ENCODE measurements at regions not wholly inside any gene's neighbourhood (a gene's known extent, or its start where the extent isn't known, plus 50 kb on each side); places are given as distances from the start of the nearest gene placed in this dataset.

DNA sequence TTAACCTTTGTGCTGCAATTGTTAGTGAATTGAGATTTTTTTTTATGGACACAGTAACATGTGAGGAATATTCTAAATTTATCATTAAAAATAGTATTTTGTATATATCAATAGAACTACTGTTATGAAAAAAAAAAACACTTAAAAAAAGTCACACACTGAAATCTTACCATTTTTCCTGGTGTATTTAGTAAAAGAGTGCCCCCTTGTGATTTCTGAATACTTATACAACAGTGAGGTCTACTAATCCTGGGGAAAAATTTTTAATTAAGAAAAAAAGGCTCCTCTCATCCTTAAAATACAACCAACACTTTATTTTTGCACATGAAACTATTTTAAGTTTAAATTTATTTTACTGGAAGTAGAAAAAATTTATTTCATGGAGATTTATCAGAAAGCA is 56.4 kb upstream of the SPOCK3 start:
- DNase-seq = no peak

DNA sequence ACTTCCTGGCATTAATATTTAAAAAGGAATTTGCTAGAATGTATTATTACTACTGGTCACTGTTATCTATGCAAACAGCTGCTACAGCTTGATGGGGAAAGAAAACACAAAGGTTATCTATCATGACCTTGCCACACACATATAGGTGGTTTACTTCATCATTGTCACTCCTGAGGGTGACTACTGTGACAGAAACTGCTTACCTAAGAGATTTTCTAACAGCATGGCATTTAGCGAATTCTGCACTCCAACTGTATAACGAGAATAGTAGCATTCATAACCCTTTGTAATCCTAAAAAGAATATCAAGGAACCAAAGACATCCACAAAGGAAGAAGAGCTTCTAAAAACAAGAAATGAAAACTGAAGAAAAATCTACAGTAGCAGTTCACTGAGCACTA is 74.6 kb upstream of the SPOCK3 start:
- DNase-seq = no peak

DNA sequence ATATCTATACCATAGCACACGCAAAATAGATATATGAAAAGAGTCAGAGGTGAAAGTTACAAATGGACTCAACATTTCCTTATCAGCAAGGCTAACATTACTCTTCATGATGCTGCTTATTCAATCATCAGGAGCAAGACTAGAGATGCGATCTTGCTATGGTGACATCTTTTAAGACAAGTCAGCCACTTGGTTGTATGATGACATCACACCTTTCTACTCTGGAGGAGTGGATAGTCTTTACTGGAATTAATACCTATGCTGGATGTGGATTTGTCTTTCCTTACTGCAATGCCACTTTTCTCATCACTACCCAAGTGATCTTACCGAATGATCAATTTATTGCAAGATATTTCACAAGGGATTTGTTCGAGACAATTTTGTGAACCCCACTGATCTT is 87.0 kb upstream of the SPOCK3 start:
- DNase-seq = no peak

DNA sequence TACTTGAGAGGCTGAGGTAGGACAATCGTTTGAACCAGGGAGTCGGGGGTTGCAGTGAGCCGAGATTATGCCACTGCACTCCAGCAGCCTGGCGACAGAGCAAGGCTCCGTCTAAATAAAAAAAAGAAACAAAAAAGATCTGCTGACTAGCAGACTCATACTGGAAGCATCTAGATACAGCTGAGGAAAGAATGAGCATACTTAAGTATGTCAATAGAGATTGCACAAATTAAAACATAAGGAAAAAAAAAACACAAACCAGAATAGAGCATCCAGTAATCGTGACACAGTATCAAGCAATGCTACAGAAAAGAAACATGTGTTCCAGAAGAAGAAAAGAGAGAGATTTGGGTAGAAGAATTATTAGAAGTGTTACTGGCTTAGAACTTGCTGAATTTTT is 105.5 kb upstream of the SPOCK3 start:
- DNase-seq = no peak

DNA sequence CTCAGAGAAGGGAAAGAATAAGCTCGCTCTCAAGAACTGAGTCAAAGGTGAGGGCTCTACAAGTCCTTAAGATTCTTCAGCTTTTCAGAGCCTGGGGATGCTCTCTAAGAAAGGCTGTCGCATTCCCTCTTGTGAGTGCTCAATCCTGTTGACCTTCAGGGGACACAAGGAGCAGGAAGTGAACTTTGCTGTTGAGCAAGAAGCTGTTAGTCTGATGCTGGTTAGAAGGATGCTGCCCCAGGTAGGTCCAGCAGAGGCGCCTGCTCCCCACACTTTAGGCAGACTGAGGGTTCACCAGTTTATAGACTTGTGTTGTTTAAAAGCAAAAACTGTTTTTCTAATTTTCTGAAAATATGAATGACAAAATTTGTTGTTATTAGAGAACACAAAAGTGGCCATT is 125.4 kb upstream of the SPOCK3 start:
- DNase-seq = no peak

DNA sequence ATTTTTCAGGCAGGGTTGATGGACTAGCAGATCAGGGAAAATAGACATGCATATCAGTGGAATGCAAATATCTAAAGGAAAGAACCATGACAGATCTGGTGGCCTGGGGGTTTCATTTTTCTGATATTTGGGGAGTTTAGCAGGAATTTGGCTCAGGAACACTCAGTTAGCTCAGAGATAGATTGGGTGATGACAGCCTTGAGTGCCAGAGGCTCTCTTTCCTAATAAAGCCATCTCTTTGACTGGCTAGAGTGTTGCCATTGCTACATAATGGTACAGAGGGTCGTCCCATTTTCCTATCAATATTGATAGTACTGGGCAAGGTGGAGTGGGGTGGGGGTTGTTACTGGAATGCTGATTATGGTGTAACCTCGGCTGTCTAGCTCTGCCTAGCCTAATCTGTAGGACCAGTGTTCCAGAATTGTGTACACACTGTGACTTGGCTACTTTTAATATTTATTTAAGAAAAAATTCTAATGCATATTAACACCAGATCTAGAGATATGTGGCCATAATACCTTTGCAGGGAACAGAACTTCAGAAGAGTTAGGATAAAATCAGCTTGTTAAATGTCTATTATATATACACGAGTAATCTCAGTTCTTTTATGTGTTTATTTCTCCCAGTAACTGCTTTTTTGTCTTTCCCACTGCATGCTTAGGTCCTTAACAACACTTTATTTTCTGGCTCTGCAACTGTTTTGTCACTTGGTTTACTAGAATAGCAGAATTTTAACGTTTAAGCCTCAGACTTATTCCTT is 145.0 kb upstream of the SPOCK3 start:
- DNase-seq = no peak

DNA sequence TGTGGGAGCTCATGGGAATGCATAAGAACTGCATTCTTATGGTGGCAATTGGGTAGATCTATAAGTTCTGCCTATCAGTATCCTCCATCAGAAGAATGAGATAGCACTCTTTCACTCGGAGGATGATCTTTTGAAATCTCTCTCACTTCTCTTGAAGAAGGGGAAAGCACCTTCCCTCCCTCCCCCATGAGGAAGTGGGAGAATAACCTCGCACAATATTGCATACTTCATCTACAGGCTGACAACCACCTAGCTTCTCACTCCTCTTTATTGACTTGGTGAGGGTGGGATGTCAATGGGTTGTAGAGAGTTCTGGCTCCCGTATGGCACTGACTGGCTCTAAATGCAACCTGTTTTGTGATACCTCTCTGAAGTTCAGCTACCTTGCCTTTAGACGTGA is 146.7 kb upstream of the SPOCK3 start:
- DNase-seq = no peak

DNA sequence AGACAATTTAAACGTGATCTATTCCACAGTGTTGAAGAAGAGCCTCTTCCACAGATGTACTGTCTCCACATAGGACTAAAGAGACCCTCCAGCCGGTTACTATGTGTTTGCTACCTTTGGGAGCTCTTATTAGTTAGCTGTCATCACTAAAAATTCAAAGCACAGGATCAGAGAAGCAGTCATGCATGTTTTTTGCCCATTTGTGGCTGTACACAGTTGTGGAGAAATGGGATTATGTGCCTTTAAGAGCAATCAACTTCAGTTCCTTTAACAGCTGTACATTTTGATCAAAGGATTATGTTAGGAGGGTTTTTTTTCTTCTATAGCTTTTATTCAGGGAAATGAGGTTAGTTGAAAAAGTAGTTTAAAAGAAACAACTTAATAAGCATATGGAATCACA is 149.0 kb upstream of the SPOCK3 start:
- no peak for DNase-seq

DNA sequence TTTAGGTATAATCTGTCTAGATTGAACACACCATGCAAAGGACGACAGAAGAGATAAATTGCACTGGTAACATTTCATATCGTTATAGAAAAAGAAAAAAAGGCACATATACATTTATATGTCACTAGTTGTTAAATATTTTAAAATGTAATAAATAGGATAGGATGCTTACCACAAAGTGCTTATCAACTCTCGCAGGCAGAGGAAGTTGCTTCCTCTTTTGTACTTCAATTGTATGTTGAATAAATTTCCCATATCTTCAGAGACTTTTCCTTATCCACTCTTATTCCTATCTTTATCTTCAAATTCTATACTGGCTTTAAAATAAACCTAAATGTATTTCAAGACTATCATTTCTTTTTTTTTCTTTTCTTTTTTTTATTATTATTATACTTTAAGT is 163.3 kb upstream of the SPOCK3 start:
- DNase-seq = no peak

DNA sequence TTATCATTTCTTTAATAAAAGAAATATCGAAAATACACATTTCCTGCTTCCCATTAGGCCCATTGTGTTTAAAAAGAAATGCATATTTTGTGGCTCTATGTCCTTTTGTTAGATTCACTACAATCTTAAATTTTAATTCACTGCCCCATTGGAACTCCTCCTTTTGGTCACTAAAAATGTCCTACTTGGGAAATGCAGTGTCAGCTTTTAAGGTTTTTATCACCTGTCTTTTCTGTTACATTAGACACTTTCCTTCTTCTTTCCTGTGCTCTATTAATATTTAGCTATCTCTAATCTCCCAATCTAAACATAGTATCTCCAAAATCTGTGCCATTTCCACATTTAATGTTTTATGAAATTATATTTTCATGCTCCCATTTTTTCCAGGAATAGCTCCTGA is 164.9 kb upstream of the SPOCK3 start:
- DNase-seq = no peak

DNA sequence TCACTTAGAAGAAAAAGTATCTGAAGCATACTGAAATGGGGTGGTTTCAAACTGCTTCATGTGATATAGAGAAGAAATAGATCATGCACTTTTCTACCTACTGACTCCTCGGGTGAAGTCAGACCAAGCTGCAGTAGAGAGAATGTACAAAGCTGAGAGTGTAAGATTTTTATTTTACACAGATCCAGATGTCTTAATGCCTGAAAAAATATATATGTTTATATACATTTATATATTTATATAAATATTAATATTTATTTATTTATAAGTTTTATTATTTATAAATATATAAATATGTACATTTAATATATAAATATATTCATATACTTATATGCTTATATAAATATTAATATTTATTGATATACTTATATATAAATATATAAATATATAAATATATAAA is 171.9 kb upstream of the SPOCK3 start:
- DNase-seq = no peak

DNA sequence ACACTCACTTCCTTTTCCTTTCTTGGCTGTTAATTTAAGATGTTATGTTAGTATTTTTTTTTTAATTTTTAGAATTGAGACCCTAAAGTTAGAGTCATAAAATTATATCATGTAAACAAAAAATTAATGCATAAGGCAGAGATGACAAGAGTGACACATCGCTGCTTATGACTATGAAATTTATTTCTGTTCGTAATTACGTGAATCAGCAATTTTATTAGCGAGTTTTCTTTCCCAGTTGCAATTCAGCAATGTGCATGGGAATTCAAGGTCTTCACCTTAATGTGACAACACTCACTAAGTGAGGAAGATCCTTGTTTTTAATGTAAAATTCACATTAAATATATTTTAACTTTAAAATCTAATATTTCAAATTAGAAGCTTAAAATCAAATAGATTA is 181.2 kb upstream of the SPOCK3 start:
- no peak for DNase-seq

DNA sequence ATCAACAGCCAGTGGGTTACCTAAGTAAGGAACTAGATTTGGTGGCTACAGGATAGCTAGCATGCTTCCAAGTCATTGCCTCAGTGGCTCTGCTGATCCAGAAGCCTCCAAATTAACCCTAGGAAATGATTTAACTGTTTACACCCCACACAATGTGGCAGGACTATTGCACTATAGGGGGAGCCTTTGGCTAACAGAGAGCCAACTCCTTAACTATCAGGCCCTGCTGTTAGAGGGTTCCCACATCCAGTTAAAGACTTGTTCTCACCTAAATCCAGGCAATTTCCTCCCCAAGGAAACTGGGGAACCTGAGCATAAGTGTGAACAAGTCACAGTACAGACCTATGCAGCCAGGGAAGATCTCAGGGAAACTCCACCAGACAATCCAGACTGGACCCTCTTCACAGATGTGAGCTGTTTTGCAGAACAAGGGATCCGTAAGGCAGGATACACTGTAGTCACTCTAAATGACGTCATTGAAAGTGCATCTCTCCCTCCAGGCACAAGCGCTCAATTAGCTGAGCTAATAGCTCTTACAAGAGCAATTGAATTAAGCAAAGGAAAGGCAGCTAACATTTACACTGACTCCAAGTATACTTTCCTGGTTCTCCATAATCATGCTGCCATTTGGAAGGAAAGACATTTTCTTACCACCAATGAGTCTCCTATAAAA is 185.3 kb upstream of the SPOCK3 start:
- DNase-seq = no peak

DNA sequence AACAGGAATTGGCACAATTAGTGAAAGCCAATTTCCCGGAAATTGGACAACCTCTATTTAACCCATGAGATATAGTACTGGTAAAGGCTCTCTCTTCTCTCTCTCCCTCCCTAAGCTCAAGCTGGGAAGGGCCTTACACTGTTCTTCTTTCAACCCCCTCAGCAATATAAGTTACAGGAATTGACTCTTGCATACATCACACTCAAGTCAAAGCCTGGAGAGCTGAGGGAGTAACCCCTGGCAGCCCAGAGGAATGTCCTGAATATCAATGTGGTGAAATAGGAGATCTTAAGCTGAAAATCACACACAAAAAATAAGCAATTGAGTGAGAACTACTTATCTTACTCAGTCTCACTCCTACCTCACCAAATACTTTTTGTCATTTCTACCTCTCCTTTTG is 186.9 kb upstream of the SPOCK3 start:
- DNase-seq = no peak

DNA sequence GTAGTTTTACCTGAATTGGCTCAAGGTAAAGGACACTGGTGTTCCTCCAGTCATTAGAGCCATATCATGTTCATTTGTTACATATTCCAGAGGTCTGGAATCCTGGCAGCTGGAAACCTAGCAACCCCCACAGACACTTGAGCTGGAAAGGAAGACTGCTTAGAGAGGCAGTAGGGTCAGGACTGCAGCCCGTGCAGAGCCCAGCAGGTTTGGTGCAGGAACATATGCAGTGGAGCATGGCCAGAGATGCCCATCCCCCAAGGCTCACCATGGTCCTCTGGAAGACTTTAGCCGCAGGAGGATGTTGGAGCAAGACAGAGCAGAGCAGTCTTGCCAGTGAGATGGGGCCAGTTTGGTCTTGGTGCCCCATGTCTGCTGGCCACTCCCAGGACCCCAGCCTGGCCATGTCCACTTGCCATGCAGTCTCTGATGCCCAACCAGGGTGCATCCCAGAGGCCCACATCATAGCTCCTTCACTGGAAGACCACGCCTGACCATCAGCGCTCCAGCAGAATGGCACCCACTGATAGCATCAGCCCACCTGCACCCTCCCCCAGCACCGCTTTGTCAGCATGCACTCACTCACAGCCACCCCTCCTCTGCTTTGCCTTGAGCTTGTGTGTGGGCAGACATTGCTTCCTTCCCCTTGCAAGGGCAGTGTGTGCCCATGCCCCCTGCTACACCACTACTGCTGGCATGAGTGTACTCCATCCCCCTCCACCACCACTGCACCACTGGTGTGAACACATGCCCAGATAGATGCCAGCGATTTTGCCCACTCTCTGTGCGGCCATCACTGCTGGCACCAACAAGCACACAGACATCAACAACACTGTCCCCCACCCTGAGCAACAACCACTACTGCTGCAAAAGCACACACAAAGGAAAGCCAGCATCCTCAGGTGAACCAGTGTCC is 190.3 kb upstream of the SPOCK3 start:
- no peak for DNase-seq

DNA sequence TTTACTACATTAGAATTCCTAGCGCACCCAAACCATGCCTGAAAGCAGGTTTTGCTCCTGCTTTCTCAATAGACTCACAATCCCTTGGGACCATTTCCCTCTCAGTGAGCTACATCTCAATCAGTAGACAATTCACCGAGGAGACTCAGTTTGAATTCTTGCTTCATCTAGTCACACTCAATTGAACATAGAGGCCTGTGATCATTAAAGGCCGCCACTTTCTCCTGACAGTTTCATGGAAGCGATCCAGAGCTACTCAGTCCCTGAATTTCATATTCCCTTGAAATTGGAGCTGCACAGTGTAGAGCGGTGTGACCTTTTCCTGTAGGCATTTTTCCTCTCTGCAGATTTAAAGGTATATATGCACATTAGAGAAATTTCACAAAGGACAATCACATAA is 193.9 kb upstream of the SPOCK3 start:
- no peak for DNase-seq

DNA sequence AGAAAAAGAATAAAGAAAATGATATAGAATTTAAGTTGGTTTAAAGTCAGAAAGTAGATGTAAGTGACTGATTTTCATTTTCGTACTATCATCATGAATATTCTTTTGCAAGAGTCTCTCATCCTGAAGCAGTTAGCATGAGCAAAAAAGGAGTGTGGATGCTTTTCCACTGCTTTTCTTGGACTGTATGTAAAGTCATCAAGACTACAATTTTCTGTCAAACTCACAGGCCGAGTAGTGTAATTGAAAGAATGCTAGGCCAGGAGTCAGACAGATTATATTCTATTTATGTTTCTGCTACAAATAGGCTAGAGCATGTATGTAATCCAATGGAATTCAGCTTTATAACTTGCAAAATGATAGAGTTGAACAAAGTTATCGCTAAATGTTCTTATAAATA is 197.1 kb upstream of the SPOCK3 start:
- no peak for DNase-seq

DNA sequence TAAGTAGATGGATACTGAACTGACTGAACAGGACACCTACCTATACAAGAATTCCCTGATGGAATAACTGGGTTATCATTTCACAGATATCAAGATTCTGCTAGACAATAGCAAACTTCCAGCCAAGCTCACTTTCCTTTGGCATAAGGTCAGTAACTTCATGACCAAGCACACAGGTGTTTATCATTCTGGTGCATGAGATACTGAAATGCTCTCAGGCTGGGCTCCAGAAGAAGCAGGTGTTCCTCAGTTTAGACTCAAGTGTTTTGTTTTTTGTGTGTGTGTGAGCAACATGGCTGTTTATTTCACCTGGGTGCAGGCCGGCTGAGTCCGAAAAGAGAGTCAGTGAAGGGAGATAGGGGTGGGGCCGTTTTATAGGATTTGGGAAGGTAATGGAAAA is 201.5 kb upstream of the SPOCK3 start:
- no peak for DNase-seq

DNA sequence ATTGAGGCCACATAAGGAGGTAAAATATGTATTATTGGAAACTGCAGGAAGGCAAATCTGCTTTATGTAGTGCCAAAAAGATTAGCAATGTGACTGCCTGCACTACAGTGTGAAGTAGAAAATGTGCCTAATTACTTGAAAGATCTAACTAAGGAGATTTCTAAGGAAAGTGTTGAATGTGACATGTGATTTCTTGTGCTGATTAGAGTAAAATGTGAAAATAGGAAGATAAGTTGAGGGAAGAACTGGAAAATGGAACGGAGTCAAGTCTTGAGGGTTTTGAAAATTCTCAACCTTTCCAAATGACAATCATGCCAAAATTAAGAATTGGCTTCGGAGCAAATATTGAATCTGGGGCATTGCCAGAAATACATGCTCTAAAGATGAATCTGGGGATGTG is 209.5 kb upstream of the SPOCK3 start:
- DNase-seq = no peak

DNA sequence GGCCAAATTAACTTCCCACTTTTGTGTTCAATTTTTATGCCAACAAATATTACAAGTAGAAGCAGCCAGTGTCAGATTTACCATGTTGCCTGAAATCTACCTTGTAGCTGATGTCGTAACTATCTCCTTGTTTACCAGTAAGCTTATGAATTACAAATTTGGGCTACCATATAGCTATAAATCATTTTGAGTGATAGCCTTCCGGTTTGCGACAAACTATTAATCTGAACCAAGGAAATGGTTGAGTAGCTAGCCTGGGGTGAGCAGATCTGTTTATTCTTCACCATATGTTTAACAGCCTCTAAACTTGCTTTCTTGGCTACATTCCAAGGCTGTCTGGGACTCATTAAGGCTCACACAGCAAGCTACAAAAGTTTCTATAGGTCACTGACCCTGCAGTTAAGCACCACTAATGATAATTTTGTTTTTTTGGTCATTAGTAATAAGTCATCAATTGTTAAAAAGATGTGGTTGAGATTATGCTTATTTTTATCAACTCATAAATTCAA is 218.7 kb upstream of the SPOCK3 start:
- no peak for DNase-seq

DNA sequence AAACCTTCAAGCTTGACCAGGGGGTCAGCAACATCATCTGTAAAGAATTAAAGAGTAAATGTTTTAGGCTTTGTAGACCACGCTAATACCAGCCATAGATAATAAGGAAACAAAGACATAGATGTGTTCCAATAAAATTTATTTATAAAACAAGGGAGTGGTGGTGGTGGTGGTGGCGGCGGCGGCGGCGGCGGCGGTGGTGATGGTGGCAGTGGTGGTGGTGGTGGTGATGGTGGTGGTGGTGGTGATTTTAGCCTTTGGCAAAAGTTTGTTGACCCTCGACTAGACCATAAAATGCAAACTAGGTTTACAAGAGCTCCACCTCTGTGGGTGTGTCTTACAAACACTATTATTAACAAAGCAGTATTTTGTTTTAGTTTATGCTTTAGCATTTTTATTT is 222.3 kb upstream of the SPOCK3 start:
- no peak for DNase-seq

DNA sequence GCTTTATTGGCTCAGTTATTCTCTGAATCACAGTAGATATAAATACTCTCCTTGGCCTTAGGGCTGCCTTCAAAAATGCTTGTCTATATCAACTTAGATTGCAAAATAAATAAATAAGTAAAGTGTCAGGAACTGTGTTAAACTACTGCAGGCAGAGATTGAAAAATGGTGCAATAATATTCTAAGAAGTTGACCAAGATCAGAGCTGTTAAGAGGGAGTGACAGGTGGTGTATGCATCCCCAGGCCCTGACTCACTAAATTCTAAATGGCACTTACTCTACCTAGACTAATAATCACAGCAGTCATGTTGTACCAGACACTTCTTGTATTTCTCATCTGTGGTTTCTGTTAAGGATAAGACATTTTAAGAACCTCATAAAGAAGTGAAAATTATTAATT is 235.1 kb upstream of the SPOCK3 start:
- no peak for DNase-seq

DNA sequence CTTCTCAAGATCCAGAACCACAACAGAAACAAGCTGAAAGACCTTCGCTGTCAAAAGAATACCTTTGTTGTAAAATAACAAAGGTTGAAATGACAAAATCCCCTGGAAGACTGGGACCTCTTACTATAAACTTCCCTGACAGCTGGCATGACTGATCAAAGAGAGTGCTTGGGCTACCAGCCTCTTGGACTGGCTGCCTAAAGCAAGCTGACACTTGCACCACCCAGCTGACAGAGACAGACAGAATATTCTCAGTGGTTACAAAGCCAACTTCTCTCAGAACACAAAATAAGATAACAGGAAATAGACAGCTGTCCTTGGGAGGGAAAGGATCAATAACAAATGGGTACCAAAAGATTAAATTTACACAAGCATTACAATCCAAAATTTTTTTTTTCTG is 241.7 kb upstream of the SPOCK3 start:
- DNase-seq = no peak

DNA sequence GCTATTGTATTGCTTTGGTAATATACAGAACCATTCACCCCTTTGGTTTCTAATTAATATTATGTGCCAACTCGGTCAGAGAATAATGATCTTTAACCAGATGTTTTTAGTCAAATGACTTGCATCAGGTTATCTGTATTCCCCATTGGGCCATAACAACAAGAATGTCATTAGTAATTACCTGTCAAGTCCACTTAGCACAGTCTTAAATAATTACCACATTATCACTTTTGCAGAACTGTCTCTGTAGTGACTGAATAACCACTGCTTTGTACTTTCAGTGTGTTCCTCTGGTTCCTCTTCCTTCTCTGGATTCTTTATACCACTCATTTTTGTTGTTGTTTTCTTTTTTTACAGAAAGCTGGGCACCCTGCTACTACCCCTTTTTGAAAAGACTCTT is 257.7 kb upstream of the SPOCK3 start:
- no peak for DNase-seq

Measured in CD4-positive, alpha-beta T cell treated with Interleukin-6 for 4 hours (primary cell).